NB4 (cell line): ENCODE measurements at regions not wholly inside any gene's neighbourhood (a gene's known extent, or its start where the extent isn't known, plus 50 kb on each side); places are given as distances from the start of the nearest gene placed in this dataset.

Experiments
- DNase-seq: peaks from one replicate; pipeline ENCODE4 v3.0.0; 2010; ENCODE audit warnings: low read depth
- H3K4me3 ChIP-seq: one replicate; pipeline ENCODE4 v1.5.1; 2011; ENCODE audit warnings: mild to moderate bottlenecking, low read depth, low read length, moderate library complexity
- CTCF ChIP-seq: IDR thresholded peaks from one replicate; pipeline ENCODE4 v1.5.1; 2012; ENCODE audit warnings: low read depth, low read length
- MAX ChIP-seq: IDR thresholded peaks from 2 replicates; pipeline ENCODE4 v1.6.1; 2011; ENCODE audit warnings: low read depth, low read length
- MYC ChIP-seq: IDR thresholded peaks from 2 replicates; pipeline ENCODE4 v1.6.1; 2011; ENCODE audit warnings: low read depth, low read length
- POLR2A ChIP-seq: IDR thresholded peaks from 2 replicates; pipeline ENCODE4 v1.6.1; 2011; ENCODE audit warnings: mild to moderate bottlenecking; ENCODE audit not compliant: insufficient read length; ENCODE audit errors: extremely low read depth

GRCh38 chr14:55927028-55927427 is 191.2 kb upstream of the PELI2 start:
- no peak overlapping the region for H3K4me3 ChIP-seq
- TF ChIP-seq MYC (no peak), CTCF (no peak), MAX (no peak), POLR2A (no peak)
- DNase-seq, result no peak

- no peak overlapping the region for H3K4me3 ChIP-seq
- no peak for DNase-seq
- TF ChIP-seq MYC (no peak), MAX (no peak), CTCF (no peak), POLR2A (no peak)
Observed at GRCh38 chr14:55928276-55928675, 189.9 kb upstream of the PELI2 start.

- no peak overlapping the region for H3K4me3 ChIP-seq
- TF ChIP-seq CTCF (no peak), MAX (no peak)
- DNase-seq, result no peak
Observed at GRCh38 chr14:55929136-55929535, 189.1 kb upstream of the PELI2 start.

- no peak overlapping the region for H3K4me3 ChIP-seq
- no peak for DNase-seq
- TF ChIP-seq MAX (no peak), MYC (no peak), CTCF (no peak), POLR2A (no peak)
Observed at GRCh38 chr14:55930016-55930784, 188.0 kb upstream of the PELI2 start.

- DNase-seq, result no peak
- H3K4me3 ChIP-seq, result no peak overlapping the region
- TF ChIP-seq MYC, result no peak
- TF ChIP-seq POLR2A, result no peak
- no peak for TF ChIP-seq CTCF
Observed at GRCh38 chr14:55936691-55937090, 181.5 kb upstream of the PELI2 start.
